Lung microvascular endothelial cell (primary cell): ENCODE measurements at regions not wholly inside any gene's neighbourhood (a gene's known extent, or its start where the extent isn't known, plus 50 kb on each side); places are given as distances from the start of the nearest gene placed in this dataset.
"Not testable (repeated sequence)": the region's sequence is repeated elsewhere in the genome, so short reads cannot be mapped to it uniquely, and the experiment has no call there.

Experiments used
- DNase-seq, 2 donors: peaks; one replicate each; pipeline versions ENCODE4 v3.0.0 to v3.0.0-alpha.2; 2010; ENCODE audit warnings: low read depth in 2 of 2

DNA sequence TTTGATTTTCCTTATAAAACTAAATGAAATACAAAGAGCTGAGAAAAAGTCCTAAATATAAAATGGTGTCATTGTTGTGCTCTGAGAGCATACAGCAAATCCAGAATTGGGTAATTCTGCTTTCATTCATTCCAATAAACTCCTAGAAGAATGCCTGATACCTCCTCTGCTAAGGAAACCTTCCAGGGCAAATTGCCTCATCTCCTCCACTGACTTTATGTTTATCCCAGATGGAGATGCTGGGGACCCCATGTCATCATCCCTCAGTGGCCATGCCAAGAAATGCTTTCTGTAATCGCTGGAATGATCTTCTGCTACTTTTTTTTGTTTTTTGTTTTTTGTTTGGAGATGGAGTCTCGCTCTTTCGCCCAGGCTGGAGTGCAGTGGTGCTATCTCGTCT lies 119.3 kb upstream of the PRKCQ start:
- no peak for DNase-seq

DNA sequence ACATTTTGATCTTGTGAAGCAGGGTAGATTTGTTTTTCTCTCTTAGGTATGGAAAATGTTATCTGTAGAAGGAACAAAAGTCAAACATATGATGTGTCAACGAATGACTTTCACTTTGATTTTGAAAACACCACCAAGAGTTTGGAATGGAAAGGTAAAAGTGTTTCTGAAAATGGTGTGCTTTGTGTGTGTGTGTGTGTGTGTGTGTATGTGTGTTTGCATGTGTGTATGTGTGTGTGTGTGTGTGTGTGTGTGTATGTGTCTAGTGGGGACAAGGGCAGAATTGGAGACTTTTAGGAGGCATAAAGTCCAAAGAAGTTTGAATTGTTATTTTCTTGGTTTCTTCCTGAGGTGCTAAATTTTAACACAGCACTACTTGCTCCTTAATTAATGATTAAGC lies 115.4 kb upstream of the PRKCQ start:
- DNase-seq: no peak

DNA sequence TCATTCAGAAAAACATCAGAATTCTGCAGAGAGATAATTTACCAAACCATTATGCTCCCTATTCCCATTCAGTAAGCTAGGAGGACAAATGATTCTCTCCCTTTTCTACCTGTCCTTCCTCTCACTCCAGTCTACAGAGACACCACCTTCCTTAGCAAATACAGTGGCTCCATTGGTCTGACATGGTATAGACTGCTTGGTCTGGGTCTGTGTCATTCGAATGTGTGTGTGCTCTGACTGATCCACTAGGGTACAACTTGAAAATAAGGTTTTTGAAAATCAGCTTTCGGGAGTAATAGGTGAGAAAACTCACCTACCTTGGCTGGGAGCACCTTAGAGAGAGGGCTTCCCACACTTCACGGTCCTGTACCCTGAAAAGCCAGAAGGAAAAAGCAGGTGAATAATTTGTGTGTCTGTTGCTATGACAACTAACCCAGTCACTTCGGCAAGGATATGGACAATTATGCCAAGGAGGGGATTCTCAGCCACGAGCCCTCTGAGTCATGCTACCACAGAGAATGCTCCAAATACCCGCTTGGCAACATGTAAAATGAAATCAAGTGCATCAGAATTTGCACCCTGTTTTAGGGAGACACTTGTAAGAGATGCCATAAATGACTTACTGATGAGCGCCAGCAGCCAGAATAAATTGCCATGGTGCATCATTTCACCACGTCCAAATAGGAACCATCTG lies 114.5 kb upstream of the PRKCQ start:
- no peak for DNase-seq

DNA sequence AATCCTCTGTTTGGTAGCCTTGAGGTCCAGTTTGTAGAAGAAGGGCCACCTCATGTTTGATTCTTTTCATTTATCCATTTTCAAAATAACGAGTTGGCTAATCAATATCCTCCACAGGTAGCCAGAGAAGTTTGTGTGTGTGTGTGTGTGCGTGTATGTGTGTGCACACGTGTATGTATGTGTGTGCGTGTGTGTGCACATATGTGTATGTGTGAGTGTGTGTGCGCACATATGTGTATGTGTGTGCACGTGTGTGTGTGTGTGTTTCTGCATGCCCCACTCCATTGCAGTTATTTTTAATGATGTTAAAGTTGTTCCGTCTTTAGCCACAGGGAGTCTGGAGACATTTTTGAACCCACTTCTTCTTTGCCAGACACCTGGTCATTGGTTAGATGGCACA lies 112.8 kb upstream of the PRKCQ start:
- DNase-seq: no peak

DNA sequence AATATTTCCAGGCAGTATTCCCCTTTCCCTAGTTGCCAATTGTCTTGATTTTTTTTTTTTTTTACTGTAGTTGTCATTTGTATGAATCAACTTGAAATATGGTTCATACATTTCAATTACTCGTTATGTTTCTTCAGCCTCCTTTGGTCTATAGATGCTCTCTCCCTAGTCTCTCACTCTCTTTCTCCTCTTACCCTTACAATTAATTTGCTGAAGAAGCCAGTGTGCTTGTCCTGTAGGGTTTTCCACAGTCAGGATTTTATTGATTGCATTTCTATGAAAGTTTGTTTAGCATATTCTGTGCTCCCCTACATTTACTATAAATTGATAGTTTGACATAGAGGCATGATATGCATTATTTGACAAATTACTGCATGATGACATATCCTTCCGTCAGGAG lies 112.0 kb upstream of the PRKCQ start:
- DNase-seq: no peak

DNA sequence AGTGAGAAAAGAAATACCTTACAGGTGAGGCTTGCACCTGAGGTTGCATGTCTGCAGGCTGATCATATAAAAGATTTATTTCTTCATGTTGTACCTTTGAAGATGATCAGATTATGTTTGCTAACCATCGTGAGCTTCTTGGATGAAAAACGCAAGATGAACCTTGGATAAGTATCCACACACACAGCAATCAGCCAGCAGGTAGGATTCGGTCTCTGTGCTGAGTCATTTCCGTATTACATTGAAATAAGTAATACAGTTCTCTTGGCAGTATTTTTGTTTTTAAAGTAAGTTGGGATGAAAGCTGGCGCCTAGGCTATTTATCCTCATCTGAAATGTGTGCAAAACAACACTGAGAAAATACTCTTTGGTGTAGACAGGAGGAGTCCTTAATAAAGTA lies 109.0 kb upstream of the PRKCQ start:
- peak in 1 of 2 donors; percentile 10 for DNase-seq

DNA sequence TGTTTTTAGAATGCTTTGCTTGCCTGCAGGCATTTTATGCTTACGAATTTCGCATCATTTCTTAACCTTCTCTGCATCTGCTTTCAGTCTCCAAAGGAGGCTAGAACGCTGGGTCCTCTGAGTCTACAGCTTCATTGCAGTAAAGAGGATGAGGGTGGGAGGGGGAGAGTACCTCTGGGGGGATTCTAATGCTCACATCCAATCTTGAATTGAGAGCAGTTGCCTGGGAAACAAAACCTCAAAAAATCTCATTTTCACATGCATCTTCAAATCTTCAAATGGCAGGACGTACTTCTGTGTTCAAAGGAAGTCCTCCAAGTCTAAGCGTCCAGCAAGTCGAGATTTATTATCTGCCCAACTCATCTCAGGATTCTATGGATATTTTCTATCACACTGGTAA lies 100.7 kb upstream of the PRKCQ start:
- DNase-seq: no peak

DNA sequence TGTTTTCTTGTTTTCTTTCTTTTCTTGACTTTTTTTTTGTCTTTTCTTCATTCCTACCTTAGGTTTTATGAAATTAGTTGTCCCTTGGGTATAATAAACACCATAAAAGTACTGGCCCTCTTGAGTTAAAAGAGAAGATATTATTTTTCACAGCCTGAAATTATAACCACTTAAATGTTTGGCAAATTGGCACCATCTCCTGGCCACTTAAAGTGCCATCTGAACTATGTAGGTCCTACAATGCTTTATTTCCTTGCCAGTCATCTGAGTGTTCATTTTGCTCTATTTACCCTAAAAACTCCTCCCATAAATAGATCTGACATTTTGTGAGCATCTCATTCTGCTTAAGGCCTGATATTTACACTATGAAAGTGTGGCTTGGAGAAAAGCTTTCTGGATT lies 98.9 kb upstream of the PRKCQ start:
- DNase-seq: no peak

DNA sequence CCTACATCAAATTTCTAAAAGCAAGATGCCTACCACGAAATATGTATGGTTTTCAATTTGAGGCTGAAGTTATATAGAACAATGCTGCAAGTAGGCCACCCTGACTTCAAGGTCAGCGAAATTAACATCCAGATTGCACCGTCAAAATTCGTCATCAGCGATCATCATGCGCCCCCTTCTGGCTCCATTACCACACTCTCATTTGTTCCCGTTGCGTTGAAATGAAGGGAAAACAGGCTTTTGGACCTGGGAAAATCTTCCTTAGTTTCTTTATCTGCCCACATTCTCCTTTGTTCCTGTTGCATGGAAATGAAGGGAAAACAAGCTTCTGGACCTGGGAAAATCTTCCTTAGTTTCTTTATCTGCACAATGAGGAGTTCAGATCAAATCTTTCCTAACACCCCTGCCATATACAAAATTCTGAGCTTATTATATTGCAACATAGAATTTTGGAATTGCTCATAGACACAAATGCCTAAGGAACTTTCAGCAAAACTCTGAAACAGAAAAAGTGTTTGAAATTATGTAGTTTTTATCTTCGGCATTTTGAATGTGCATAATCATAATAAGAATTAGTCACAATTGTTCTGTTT lies 98.2 kb upstream of the PRKCQ start:
- peak; percentile 54 to 73 for DNase-seq

DNA sequence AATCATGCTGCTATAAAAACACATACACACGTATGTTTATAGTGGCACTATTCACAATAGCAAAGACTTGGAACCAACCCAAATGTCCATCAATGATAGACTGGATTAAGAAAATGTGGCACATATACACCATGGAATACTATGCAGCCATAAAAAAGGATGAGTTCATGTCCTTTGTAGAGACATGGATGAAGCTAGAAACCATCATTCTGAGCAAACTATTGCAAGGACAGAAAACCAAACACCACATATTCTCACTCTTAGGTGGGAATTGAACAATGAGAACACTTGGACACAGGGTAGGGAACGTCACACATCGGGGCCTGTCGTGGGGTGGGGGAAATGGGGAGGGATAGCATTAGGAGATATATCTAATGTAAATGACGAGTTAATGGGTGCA lies 97.1 kb upstream of the PRKCQ start:
- DNase-seq: not testable (repeated sequence)

DNA sequence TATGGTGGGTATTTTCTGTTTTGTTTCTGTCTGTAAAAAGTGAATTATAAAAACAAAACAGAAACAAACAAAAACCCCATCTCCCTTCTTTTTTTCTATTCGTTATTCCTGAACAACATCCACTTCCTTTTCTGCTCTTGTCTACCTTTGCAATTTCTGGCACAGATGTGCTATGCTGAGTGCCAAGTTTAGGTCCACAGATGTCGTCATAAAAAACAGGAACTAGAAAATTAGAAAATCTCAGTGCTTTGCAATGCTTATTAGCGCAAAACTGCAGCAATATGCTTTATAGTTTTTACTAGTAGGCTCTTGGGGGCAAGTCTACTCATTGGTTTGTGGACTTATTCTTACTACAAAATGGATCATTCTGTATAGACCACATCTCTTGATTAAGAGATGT lies 94.2 kb upstream of the PRKCQ start:
- DNase-seq: peak in 1 of 2 donors; percentile 72

DNA sequence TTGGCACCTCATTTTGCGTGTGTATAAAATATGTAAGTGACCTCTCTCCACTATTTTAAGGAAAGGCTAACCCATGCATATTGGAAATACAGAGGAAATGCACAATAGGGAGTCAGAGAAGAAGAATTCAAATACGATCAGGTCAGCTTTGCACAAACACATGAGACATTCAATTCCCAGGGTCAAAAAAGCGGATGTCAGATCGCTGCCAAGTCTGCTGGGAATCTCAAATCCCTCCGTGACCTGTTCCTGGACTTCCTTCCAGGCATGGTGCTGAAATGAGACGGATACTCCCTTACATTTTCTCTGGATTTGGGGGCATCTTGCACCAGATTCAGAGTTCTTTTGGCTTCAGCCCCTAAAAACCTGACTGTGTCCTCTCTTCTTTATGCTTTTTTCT lies 91.9 kb upstream of the PRKCQ start:
- DNase-seq: peak; percentile 42 to 63

DNA sequence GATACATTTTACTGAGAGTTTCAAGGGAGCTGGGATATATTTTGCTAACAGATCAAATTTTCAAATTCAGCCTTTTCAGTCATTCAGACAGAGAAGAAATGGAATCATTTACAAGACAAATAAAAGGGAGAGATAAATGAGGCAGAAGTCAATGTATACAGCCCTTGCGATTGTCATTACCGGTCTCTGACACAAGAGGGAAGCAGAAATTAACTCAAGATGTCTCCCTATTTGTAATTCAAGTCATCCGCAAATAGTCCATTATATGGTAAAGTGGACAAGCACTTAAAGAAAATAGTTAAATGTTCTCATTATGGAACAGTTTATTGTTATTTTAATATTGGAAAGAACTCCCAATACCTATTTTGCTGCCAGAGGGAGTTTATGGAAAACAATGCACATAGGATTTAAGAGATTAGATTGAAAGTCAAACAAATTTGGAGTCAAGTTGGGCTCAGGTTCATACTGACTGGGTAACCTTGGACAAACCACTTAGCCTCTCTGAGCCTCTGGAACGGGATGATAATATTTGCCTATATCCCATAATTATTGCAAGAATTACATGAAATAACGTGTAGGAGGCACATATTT lies 89.3 kb upstream of the PRKCQ start:
- peak; percentile 59 to 71 for DNase-seq

DNA sequence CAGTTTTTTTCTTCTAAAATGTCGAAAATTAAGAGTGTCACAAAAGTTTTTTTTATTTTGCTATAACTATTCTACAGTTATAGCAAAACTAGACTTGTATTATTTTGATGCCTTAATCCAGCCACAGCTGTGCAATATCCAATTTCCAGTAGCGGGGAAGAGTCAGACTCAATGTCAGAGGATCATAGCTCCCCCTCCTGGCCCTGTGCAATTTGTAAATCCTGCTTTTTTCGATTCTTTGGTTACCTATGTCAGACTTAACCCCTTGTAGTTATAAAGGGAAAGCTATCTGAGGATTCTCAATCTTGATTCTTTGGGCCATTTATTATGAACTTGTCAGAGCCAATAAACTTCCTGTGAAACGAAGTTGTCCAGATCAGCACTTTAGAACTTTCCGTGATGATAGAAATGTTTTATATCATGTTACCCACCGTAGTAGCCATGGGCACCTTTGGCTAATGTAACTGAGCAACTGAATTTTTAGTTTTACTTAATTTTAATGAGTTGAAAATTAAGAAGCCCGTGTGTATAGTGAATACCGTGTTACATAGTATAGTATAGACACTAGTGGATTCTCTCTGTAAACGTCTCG lies 87.7 kb upstream of the PRKCQ start:
- DNase-seq: peak; percentile 36 to 70

DNA sequence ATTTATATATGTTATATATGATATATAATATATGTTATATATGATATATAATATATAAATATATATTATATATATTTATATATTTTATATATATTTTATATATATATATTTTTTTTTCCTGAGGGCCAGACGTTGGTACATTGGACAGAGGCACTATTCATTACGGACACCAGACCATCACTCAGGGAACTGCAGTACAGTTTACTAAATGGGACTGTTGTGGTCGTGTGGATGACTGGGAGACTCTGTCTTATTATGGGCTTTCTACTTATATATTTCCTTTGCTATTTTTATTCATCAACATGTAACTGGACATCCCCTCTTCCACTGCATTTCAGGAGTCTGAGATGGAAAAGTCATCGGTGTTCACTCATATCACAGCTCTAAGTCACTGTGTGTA lies 87.1 kb upstream of the PRKCQ start:
- DNase-seq: no peak

DNA sequence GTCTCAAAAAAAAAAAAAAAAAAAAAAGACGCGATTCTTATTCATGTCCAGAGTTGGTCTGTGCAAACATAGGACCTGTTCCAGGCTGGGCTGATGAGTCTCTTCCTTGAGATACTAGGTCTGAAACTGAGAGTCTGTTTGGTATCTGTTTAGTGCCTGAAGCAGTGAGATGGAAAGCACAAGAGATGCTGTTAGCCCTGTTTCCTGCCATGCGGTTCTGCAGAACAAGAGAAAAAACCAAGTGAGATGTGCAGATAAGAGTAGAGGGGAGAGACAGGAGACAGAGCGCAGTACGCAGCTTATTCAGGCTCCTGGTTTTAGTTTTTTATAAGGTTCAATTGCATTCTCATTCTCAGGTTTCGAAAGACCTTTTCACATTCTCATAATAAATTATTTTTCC lies 85.8 kb upstream of the PRKCQ start:
- no peak for DNase-seq

DNA sequence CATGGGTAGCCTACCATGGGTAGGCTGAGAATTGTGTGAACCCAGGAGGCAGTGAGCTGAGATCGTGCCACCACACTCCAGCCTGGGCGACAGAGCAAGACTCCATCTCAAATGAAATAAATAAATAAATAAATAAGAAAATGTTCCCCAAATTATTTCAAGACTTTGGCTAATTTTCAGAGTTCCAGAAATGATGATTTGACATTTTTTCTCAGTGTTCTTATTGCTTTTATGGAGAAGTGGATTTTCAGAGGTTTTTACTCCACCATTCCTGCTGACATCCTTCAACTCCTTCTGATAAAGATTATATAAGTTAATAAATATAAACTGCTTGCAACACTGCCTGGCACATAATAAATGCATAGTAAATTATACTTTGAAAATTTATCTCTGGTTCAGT lies 80.4 kb upstream of the PRKCQ start:
- DNase-seq: no peak

DNA sequence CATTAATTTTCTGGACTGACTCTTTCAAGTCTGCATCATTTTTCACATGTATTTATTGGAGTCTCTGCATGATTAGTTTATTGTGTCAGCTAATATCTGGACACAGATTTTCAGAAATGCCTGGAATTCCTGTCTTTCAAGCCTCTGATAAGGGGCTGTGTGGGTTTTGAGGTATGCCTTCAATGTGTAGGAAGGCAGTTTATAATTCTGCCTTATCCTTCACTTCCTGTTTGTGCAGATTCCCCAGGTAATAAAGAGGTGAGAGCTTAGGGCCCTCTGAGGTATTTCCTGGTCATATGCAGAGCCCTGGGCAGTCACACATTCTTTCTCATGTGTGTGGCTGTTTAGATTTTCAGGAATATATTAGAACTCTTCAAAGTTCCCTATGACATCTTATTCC lies 79.4 kb upstream of the PRKCQ start:
- DNase-seq: no peak

DNA sequence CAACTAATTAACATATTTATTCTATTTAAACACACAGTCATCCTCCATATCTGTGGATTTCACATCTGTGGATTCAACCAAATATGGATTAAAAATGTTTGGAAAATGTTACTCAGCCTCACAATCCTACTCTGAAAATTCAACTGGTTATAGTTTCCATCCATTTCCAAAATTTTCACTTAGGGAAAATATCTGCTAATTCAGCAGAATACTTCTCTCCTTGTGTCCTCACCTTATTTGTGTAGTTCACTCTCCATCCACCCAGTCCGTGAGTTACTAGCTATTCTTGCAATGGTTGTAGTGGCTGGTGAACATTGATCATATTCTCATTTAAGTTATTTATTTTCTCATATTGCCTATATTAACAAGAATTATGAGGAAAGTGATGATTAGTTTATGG lies 77.6 kb upstream of the PRKCQ start:
- DNase-seq: no peak

DNA sequence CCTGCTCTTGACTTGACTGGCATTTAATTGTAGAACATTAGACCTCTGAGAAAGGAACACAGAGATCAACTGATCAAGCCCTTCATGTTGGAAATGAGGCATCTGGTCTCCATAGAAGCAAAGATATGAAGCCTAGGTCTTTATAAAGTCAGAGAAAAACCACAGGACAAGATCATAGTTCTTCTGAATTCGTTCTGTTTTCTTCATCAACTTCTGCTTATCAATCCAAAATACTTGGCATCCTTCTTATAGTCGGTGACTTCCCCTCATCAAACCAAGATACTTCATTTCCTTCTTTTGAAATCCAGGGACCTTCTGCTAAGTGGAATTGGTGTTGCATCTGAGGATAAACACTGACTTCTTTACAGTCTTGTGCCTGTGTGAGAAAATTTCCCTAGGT lies 77.1 kb upstream of the PRKCQ start:
- no peak for DNase-seq

DNA sequence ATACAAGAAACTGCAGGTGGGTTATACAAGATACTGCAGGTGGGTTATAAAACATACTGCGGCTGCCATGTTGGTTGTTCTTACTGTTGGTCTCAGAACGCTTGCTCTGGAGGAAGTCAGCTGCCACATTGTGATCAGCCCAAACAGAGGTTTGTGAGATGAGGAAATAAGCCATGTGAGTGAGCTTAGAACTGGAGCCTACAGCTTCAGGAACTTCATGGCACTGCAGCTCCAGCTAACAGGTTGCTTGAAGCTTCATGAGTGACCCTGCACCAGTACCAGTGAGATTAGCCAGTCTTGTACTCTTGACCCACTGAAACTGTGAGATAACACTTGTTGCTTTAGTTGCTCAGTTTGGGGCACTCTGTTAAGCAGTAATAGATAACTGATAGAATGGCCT lies 74.5 kb upstream of the PRKCQ start:
- DNase-seq: no peak

DNA sequence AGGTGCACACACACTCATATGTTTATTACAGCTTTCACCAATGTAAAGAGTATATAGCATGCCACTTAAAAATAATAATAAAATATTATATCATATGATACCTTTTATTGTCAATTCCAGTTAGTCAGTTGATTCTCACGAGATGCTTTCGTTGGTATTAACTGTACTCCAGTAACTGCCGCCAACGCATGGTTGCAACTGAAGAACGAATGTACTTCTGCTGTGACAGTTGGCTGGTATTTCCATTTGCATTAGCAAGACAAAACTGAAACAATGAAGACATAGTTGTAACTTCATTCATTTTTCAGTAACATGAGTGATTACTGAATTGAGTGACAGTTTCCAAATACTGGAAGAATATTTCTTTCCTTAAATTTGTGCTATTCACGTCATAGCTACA lies 70.5 kb upstream of the PRKCQ start:
- DNase-seq: no peak

DNA sequence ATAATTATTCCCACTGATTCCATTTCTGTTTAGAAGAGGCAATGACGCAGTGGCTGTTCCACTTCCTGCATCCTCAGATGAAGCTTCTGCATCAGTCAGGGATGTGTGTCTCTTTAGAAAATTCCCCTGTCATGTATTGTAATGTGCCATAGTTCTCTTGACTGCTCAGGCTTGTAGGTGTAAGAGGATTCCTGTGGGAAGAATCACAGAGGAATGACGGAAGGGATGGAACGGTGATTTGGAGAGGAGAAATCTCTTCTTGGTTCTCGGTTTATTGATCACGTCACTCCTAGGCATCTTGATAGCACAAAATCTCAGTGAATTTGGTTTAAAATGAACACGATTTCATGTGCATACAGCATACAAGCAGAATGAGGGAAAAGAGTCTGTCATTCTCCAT lies 69.8 kb upstream of the PRKCQ start:
- DNase-seq: no peak
